Neural progenitor cell (in vitro differentiated cells): ENCODE measurements at regions not wholly inside any gene's neighbourhood (a gene's known extent, or its start where the extent isn't known, plus 50 kb on each side); places are given as distances from the start of the nearest gene placed in this dataset.

ENCODE experiments used
- EZH2 ChIP-seq: fragments of 200-600 bp; sonication (generic); IDR thresholded peaks from 2 replicates; pipeline ENCODE4 v1.6.1; 2017; ENCODE audit warnings: antibody characterized with exemption, mild to moderate bottlenecking, moderate library complexity
- TF ChIP-seq, protein P1 (sequence below): fragments of 200-600 bp; sonication (generic); IDR thresholded peaks from 2 replicates; pipeline ENCODE4 v1.5.1; 2017; ENCODE audit warnings: antibody characterized with exemption, mild to moderate bottlenecking

DNA sequence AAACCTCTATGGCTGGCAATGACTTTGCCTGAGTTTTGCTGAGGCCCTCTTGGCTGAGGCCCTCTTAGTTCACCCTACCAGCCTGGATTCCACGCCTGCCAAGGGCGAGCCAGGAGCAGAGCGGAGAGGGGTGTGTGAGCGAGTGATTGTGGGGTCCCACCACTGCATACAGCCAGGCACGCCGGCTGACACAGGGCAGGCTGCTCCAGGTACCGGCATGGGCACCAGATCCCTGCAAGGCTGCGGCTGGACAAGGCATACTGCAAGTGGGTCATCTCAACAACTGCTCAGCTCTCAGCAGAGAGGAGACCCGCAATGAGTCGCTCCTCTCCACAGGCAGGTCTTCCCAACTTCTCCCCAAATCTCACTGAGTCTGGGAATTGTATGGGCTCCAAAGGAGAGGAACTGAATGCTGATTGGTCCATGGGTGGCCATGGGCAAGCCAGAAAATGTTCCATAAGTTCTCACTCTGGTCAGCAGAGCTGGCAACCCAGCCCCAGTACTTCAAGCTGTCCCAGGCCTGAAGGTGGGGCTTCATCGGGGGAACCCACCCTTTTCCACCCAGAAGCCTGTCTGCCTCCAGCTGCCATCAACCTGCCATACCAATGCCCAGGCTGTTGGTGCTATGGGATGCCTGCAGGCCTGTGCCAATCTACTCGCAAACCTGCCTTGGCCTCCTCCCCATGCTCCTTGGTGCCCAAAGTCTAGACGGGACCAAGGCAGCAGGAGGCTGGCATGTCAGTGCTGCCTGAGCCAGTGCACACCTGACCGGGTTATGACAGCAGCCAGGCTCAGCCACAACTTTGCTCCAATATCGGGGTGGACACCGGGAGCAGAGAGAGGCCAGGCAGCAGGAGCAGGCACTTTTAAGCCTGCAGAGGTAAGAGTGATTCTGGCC is 1273.6 kb upstream of the GBE1 start:
- TF ChIP-seq, protein P1, sequence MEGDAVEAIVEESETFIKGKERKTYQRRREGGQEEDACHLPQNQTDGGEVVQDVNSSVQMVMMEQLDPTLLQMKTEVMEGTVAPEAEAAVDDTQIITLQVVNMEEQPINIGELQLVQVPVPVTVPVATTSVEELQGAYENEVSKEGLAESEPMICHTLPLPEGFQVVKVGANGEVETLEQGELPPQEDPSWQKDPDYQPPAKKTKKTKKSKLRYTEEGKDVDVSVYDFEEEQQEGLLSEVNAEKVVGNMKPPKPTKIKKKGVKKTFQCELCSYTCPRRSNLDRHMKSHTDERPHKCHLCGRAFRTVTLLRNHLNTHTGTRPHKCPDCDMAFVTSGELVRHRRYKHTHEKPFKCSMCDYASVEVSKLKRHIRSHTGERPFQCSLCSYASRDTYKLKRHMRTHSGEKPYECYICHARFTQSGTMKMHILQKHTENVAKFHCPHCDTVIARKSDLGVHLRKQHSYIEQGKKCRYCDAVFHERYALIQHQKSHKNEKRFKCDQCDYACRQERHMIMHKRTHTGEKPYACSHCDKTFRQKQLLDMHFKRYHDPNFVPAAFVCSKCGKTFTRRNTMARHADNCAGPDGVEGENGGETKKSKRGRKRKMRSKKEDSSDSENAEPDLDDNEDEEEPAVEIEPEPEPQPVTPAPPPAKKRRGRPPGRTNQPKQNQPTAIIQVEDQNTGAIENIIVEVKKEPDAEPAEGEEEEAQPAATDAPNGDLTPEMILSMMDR = no peak
- no peak for TF ChIP-seq EZH2
